ENCODE measurements at regions not wholly inside any gene's neighbourhood (a gene's known extent, or its start where the extent isn't known, plus 50 kb on each side); places are given as distances from the start of the nearest gene placed in this dataset.
A peak's percentile ranks its signal among the peaks of the same experiment; 100 is the strongest.
"Not testable (repeated sequence)": the region's sequence is repeated elsewhere in the genome, so short reads cannot be mapped to it uniquely, and the experiment has no call there.

- DNase-seq (ENCODE audit: low spot score) = peak; percentile 3
These were observed 110.1 kb upstream of the LUZP2 start for GRCh38 chr11:24386546-24387397.

DNA sequence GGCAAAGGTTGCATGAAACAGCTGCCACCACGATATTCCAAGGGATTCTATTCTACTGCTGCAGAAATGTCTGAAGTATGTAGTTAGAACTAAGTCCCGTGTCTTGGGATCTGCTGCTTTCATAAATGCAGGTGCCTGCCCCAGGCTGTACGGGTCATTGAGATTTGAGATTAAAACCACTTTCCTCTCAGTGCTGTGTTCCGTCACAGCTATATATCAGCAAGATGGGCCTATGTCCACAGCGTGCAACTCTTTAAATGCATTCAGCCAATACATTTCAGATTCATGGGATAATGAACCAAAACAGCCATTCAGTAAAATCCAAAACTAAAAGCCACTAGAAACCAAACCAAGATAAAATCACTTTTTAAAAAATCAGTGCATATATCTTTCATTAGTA lies 107.3 kb upstream of the LUZP2 start:
- DNase-seq (ENCODE audit: low spot score) = no peak

GRCh38 chr11:24390016-24390415 lies 106.8 kb upstream of the LUZP2 start:
- no peak for DNase-seq (ENCODE audit: low spot score)

DNA sequence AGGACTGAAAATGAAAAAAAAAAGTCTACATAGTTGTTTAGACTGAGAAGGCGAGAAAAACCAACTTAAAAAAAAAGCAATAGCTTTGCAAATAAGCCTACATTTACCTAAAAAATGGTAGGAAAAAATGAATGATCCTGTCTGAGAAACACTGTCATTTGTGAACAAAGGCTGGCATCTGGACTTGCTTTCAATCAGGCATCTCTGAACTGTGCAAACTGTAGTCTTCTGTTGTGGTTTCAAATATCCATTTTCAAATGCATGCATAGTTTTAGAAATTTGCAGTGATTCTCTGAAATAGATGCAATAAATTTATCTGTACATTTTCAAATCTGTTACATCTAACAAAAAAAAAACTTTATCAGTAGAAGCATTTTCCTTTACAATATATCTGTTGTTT lies 106.1 kb upstream of the LUZP2 start:
- no peak for DNase-seq (ENCODE audit: low spot score)

- no peak for DNase-seq (ENCODE audit: low spot score)
These were observed 105.7 kb upstream of the LUZP2 start for GRCh38 chr11:24391167-24391566.

DNA sequence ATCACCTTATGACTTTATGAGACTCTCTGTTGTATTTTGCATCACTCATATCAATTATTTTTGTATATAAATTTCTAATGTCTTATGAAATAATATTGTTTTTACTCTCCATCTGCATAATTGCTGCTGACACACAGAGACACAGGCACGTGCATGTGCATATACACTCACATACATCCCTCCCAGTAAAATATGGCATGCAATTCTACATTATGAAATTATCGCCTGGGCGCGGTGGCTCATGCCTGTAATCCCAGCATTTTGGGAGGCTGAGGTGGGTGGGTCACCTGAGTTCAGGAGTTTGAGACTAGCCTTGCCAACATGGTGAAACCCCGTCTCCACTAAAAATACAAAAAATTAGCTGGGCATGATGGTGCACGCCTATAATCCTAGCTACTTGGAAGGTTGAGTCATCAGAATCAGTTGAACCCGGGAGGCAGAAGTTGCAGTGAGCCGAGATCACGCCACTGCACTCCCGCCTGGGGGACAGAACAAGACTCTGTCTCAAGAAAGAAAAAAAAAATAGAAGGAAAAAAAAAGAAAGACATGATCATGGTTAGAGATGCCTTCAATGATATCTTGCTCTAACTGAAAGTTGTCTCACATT lies 96.7 kb upstream of the LUZP2 start:
- no peak for DNase-seq (ENCODE audit: low spot score)

DNA sequence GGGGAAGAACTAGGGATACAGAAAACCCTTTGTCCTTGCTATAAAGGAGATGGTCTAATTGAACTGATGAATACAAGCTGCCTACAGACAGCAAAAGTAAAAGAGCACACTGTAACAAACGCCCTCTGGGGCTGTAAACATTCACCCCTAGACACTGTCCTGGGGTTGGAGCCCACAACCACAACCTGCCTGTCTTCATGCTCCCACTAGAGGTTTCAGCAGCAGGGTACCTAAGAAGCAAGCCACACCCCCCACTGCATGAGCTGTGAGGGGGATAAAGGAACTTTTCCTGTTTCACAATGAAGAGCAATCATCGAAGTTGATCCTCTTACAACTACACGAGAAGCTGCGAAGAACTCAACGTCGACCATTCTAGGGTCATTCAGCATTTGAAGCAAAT lies 90.5 kb upstream of the LUZP2 start:
- no peak for DNase-seq (ENCODE audit: low spot score)

DNA sequence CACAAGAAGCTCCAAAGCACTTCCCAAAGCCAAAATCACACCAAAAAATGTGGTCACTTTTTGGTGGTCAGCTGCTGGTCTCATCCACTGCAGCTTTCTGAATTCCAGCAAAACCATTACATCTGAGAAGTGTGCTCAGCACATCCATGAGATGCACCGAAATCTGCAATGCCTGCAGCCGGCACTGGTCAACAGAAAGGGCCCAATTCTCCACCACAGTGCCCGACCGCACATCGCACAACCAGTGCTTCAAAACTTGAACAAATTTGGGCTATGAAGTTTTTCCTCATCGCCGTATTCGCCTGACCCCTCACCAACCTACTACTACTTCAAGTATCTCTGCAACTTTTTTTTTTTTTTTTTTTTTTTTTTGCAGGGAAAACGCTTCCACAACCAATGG lies 89.9 kb upstream of the LUZP2 start:
- DNase-seq (ENCODE audit: low spot score) = no peak

GRCh38 chr11:24407733-24408132 lies 89.1 kb upstream of the LUZP2 start:
- no peak for DNase-seq (ENCODE audit: low spot score)

DNA sequence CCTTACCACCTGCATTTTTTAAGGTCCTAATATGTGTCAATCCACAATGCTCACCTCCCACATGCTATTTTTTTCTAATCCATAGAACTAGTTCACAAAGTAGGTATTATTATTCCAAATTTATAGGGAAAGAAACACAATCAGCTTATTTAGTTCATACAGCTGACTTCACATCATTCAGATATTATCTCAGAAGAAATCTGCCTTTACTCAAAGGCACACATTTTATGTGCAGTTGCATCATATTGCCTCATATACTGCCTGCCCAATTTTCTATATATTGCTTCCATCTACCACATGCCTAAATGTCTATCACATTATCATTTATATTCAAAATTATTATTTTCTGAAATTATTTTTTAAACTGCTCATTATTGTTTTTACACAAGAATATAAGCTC lies 88.7 kb upstream of the LUZP2 start:
- DNase-seq (ENCODE audit: low spot score) = no peak

- no peak for DNase-seq (ENCODE audit: low spot score)
These were observed 85.1 kb upstream of the LUZP2 start for GRCh38 chr11:24411791-24412190.

GRCh38 chr11:24412722-24413121 lies 84.1 kb upstream of the LUZP2 start:
- no peak for DNase-seq (ENCODE audit: low spot score)

GRCh38 chr11:24413391-24413790 lies 83.5 kb upstream of the LUZP2 start:
- no peak for DNase-seq (ENCODE audit: low spot score)

DNA sequence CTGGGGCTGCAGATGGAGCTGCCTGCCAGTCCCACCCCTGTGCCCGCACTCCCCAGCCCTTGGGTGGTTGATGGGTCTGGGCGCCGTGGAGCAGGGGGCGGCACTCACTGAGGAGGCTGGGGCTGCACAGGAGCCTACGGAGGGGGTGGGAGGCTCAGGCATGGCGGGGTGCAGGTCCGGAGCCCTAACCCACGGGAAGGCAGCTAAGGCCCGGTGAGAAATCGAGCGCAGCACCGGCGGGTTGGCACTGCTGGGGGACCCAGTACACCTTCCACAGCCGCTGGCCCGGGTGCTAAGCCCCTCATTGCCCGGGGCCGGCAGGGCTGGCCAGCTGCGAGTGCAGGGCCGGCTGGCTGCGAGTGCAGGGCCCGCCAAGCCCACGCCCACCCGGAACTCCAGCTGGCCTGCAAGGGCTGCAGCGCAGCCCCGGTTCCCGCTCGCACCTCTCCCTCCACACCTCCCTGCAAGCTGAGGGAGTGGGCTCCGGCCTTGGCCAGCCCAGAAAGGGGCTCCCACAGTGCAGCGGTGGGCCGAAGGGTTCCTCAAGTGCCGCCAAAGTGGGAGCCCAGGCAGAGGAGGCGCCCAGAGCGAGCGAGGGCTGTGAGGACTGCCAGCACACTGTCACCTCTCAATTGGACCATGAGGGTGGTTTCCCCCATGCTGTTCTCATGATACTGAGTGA lies 80.8 kb upstream of the LUZP2 start:
- DNase-seq (ENCODE audit: low spot score) = not testable (repeated sequence)

DNA sequence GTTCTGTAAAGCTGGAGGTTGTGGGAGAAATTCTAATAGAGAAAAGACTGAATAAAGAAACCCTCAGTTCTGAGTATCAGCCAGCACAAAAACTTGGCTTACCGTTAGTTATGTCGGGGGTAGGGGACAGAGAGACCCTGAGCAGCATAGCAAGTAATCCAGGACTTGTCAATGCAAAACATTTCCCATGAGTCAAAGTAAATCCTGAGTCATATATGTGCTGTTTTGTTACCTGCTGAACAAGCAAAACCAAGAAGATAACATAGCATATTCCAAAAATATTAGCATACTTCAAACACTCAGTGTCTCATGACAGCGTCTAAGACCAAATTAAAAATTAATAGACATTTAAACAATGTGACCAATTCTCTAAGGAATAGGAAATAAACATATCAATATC lies 75.1 kb upstream of the LUZP2 start:
- no peak for DNase-seq (ENCODE audit: low spot score)

- DNase-seq (ENCODE audit: low spot score) = no peak
These were observed 74.5 kb upstream of the LUZP2 start for GRCh38 chr11:24422376-24422775.

DNA sequence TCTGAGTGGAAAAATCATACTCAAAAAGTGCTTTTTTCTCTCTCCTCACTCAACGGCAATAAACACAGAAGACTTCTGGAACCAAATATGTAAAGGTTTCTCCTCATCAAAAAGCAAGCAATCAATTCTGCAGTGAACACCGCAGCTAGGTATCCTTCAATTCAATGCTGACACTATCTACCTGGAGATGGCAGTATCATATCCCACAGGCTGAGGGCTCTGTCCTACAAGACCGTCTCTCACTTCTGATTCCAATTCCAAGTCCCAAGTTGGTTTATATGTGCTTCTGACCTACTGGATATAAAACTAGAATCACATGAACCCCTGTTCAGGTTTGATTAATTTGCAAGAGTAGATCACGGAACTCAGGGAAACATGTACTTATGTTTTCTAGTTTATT lies 59.7 kb upstream of the LUZP2 start:
- no peak for DNase-seq (ENCODE audit: low spot score)
